ENCODE measurements at regions not wholly inside any gene's neighbourhood (a gene's known extent, or its start where the extent isn't known, plus 50 kb on each side); places are given as distances from the start of the nearest gene placed in this dataset.

DNA sequence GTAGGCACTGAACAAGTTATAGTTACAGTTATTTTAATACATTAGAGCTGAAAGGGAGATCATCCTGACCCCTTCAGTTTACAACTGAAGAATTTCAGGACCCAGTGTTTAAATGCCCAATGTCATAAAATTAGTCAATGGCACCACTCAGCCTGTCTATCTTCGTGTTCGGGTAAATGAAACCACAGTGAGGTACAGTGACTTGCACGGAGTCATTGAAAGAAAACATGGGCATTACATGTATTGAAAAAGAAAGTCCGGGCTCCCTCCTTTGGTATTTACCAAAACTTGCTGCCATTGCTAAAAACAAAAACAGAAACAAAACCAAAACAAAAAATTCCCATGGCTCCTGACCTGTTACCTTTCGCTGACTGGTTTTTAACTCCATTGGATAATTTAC is 131.7 kb downstream of the SH2D1A start:
- TF ChIP-seq POLR2A (conservative IDR thresholded peaks at IDR 0.05) = no peak
- TF ChIP-seq TCF7 (IDR thresholded peaks at IDR 0.05; ENCODE audit: borderline replicate concordance) = no peak
- no peak for TF ChIP-seq ATF7 (IDR thresholded peaks at IDR 0.05)
- TF ChIP-seq NR1H2 (CRISPR knock-in tag; IDR thresholded peaks at IDR 0.05) = no peak
- TF ChIP-seq, protein P1, sequence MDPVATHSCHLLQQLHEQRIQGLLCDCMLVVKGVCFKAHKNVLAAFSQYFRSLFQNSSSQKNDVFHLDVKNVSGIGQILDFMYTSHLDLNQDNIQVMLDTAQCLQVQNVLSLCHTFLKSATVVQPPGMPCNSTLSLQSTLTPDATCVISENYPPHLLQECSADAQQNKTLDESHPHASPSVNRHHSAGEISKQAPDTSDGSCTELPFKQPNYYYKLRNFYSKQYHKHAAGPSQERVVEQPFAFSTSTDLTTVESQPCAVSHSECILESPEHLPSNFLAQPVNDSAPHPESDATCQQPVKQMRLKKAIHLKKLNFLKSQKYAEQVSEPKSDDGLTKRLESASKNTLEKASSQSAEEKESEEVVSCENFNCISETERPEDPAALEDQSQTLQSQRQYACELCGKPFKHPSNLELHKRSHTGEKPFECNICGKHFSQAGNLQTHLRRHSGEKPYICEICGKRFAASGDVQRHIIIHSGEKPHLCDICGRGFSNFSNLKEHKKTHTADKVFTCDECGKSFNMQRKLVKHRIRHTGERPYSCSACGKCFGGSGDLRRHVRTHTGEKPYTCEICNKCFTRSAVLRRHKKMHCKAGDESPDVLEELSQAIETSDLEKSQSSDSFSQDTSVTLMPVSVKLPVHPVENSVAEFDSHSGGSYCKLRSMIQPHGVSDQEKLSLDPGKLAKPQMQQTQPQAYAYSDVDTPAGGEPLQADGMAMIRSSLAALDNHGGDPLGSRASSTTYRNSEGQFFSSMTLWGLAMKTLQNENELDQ (CRISPR knock-in tag; IDR thresholded peaks at IDR 0.05; ENCODE audit: borderline replicate concordance) = no peak
- no peak for TF ChIP-seq DDX20 (tag; IDR thresholded peaks at IDR 0.05; ENCODE audit: low read depth)
- TF ChIP-seq MAFF (IDR thresholded peaks at IDR 0.05; ENCODE audit: low read length) = no peak
- TF ChIP-seq, protein P2, sequence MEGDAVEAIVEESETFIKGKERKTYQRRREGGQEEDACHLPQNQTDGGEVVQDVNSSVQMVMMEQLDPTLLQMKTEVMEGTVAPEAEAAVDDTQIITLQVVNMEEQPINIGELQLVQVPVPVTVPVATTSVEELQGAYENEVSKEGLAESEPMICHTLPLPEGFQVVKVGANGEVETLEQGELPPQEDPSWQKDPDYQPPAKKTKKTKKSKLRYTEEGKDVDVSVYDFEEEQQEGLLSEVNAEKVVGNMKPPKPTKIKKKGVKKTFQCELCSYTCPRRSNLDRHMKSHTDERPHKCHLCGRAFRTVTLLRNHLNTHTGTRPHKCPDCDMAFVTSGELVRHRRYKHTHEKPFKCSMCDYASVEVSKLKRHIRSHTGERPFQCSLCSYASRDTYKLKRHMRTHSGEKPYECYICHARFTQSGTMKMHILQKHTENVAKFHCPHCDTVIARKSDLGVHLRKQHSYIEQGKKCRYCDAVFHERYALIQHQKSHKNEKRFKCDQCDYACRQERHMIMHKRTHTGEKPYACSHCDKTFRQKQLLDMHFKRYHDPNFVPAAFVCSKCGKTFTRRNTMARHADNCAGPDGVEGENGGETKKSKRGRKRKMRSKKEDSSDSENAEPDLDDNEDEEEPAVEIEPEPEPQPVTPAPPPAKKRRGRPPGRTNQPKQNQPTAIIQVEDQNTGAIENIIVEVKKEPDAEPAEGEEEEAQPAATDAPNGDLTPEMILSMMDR (IDR thresholded peaks at IDR 0.05 in 2 of 3, conservative IDR thresholded peaks at IDR 0.05 in 1 of 3; ENCODE audit: insufficient read depth in 2 of 3, low read depth in 1 of 3, low read length in 3 of 3) = no peak
- TF ChIP-seq, protein P3, sequence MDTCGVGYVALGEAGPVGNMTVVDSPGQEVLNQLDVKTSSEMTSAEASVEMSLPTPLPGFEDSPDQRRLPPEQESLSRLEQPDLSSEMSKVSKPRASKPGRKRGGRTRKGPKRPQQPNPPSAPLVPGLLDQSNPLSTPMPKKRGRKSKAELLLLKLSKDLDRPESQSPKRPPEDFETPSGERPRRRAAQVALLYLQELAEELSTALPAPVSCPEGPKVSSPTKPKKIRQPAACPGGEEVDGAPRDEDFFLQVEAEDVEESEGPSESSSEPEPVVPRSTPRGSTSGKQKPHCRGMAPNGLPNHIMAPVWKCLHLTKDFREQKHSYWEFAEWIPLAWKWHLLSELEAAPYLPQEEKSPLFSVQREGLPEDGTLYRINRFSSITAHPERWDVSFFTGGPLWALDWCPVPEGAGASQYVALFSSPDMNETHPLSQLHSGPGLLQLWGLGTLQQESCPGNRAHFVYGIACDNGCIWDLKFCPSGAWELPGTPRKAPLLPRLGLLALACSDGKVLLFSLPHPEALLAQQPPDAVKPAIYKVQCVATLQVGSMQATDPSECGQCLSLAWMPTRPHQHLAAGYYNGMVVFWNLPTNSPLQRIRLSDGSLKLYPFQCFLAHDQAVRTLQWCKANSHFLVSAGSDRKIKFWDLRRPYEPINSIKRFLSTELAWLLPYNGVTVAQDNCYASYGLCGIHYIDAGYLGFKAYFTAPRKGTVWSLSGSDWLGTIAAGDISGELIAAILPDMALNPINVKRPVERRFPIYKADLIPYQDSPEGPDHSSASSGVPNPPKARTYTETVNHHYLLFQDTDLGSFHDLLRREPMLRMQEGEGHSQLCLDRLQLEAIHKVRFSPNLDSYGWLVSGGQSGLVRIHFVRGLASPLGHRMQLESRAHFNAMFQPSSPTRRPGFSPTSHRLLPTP (IDR thresholded peaks at IDR 0.05; ENCODE audit: borderline replicate concordance, extremely low read depth, insufficient read length) = no peak
- TF ChIP-seq, protein P4, sequence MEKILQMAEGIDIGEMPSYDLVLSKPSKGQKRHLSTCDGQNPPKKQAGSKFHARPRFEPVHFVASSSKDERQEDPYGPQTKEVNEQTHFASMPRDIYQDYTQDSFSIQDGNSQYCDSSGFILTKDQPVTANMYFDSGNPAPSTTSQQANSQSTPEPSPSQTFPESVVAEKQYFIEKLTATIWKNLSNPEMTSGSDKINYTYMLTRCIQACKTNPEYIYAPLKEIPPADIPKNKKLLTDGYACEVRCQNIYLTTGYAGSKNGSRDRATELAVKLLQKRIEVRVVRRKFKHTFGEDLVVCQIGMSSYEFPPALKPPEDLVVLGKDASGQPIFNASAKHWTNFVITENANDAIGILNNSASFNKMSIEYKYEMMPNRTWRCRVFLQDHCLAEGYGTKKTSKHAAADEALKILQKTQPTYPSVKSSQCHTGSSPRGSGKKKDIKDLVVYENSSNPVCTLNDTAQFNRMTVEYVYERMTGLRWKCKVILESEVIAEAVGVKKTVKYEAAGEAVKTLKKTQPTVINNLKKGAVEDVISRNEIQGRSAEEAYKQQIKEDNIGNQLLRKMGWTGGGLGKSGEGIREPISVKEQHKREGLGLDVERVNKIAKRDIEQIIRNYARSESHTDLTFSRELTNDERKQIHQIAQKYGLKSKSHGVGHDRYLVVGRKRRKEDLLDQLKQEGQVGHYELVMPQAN (IDR thresholded peaks at IDR 0.05; ENCODE audit: borderline replicate concordance) = no peak
- no peak for TF ChIP-seq KLF13 (tag; IDR thresholded peaks at IDR 0.05; ENCODE audit: borderline replicate concordance, low read depth)

Measured in K562 (cell line).